ENCODE measurements at regions not wholly inside any gene's neighbourhood (a gene's known extent, or its start where the extent isn't known, plus 50 kb on each side); places are given as distances from the start of the nearest gene placed in this dataset.

GRCh38 chr10:128377364-128377987, 251.3 kb upstream of the MKI67 start:
- no peak for DNase-seq

DNA sequence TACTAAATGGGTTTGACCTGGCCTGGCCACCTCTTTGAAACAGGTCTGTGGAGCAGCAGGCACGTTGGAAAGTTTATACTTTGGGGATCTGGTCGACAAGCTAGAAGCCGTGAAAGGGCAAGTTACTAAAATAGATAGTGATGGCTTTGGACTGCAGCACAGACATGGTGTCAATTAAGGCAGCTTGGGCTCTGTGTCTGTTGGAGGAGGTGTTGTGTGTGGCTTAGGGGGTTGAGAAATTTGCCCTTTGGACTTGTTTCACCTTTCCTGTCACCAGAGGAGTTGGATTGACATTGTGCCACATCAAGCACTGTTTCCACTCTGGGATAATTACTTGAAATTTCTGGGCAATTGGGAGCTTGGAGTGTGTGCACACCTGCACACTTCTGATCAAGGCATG, 251.8 kb upstream of the MKI67 start:
- no peak for DNase-seq

DNA sequence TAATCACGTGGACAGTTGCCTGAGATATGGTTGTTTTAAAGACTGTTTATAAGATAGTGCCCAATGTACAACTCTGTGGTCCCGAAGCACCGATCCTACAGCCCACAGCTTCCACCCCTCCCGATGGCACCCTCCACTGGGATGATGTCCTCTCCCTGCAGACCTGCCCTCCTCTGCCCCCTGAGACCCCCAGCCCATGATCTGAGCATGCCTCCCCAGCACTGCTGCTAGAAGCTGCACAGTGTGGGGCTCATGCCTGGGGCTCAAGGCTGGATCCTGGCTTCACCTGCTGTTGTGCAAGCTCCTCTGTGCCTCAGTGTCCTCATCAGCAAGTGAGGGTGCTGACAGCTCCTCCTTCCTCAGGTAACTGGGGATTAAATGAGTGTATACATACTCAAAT, 254.7 kb upstream of the MKI67 start:
- DNase-seq, result no peak

GRCh38 chr10:128382225-128382624, 256.0 kb upstream of the MKI67 start:
- DNase-seq, result no peak

GRCh38 chr10:128384831-128385230, 258.6 kb upstream of the MKI67 start:
- no peak for DNase-seq

DNA sequence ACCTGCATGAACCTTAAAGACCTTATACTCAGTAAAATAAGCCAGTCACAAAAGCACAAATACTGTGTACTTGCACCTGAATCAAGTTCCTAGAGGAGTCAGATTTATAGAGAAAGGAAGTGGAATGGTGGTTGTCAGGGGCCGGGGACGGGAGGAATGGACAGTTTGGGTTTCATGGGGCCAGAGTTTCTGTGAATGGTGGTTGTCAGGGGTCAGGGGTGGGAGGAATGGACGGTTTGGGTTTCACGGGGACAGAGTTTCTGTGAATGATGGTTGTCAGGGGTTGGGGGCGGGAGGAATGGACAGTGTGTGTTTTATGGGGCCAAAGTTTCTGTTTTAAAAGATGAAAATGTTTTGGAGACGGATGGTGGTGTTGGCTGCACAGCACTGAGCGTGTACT, 260.0 kb upstream of the MKI67 start:
- DNase-seq, result no peak

GRCh38 chr10:128386816-128387604, 260.8 kb upstream of the MKI67 start:
- no peak for DNase-seq

GRCh38 chr10:128390596-128390995, 264.4 kb upstream of the MKI67 start:
- DNase-seq, result no peak

DNA sequence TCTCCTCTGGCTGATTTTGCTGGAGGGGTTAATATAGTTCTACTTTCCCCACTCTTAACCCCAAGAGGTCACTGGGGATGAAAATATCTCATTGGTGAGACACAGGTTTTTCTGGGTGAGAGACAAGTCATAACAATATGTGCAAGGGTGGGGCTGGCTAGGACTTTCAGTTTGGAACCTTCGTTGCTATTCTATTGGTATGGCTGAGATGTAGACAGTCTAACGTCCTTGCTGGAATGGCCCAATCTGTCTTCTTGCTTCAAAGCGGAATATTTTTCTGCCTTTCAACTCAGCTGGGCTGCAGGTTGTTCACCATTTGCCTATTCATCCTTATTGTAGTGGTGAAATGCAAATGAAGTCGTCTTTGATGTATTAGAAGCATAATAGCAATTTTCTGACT, 267.3 kb upstream of the MKI67 start:
- DNase-seq, result no peak

- DNase-seq, result no peak
These were observed 271.9 kb upstream of the MKI67 start for GRCh38 chr10:128398118-128398517.

DNA sequence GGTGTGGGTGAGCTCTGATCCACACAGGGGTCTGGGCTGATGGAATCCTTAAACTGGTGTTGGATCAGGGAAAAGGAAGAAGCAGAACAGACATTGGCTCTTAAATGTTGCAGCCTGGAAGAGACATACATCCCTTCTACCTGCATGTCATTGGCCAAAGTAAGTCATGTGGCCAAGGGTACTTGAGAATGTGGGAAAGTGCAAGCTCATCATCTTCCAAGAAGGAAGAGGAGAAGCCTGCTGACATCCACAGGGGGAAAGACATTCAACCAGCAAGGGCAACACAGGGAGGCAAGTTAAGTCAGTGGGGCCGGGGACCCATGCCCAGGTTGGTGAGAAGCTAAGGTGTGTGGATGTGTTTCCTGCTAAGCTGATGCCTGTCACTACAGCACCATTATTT, 272.8 kb upstream of the MKI67 start:
- DNase-seq, result no peak

DNA sequence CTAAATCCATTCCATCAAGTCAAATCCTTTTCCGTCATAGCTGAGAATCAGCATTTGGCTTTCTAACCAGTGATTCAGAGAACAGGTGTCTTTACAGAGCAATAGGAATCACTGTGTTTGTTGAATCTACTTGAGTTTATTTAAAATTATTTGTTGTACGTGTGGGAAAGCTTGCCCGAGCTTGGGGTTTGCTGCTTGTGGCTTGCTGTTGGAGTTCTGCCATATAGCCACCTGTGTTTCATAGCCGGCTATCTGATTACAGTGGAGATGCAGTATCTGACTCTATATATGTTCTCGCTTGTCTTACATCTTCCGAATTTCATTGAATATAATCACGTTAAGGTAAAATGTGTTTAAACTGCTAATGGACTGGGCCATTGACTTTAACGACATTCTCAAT, 274.3 kb upstream of the MKI67 start:
- DNase-seq, result no peak

- DNase-seq, result no peak
These were observed 279.2 kb upstream of the MKI67 start for GRCh38 chr10:128405450-128405849.

DNA sequence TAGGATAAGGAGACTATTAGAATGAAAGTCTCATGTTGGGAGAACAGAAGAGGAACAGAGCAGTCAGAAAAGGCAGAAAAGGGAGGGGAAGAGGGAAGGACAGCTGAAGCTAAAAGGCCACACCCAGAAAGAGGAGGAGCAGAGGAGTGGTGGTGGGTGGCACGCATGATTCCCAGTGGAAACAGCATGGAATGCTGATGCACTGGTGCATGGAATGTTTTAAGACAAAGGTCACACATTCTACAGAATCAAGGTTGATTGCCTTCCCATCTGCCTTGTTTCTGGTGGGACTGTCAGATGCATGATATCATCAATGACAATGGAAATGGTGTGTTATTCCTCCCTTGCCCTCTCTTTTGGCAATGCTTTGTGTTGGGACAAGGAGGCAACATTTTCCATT, 285.4 kb upstream of the MKI67 start:
- DNase-seq, result no peak

- DNase-seq, result no peak
These were observed 288.3 kb upstream of the MKI67 start for GRCh38 chr10:128414568-128414967.

DNA sequence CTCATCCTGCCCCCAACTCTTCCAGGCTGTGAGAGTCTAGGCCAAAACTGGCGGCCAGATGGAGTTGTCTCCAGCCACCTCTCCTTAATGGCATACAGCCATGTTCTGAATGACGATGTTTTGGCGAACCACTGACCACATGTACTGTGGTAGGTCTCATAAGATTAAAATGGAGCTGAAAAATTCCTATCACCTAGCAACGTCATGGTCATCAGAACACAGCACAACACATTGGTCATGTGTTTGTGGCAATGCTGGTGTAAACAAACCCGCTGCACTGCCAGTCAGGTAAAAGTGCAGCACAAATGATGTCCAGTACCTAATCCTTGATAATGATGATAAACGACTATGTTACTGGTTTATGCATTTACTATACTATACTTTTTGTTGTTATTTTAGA, 290.0 kb upstream of the MKI67 start:
- no peak for DNase-seq

GRCh38 chr10:128417826-128418225, 291.6 kb upstream of the MKI67 start:
- DNase-seq, result no peak

DNA sequence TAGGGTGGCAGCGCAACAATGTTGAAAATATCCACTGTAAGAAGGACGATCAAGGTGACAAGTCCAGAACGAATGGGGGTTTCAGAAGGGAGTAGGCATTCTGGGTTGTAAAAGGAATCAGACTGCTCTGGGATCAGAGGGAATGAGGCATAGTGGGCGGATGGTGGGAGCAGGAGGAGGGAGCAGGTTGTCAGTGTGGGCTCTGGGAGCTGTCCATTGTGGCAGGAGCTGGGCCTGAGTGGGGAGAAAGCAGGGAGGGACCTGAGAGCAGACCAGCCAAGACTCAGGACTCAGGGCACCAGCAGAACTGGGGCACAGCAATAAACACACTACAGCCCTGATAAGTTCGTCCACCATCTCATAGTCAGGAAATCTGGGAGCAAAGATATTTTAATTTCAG, 292.6 kb upstream of the MKI67 start:
- DNase-seq, result no peak

GRCh38 chr10:128419466-128420019, 293.3 kb upstream of the MKI67 start:
- no peak for DNase-seq

- DNase-seq, result no peak
These were observed 294.4 kb upstream of the MKI67 start for GRCh38 chr10:128420623-128421022.

DNA sequence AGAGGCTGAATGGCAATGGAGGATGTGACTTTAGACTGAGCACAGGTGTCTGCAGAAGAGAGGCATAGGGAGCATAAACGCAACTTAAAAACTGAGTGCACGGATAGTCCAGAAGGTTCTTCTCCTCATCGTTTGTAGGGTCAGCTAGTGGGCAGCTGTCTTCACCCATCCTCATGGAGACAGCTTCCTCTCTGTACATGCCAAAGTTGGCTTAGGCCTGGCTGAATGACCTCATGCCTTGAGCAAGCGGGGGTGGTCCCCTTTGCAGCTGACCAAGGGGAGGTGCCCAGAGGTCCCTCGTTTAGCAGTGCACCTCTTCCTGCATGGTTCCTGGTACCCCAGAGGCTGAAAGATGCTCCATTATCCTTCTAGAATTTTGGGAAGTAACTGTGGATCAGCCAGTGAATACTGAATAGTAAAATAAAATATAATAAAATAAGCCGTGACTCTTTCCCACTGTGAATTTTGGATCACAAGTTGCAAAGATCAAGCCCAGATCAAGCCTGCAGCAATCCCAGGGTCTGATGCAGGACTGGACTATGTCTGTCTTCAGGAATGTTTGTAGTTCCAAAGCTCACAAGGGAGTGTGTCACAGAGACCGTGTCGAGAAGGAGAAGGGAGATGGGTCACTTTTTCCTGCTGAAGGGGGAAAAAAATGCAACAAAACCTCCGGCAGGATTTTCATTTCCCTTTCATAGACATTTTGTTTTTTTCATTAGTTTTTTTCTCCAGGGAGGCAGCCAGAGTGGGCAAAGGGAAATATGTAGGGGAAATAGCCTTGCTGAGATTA, 295.3 kb upstream of the MKI67 start:
- DNase-seq, result no peak

DNA sequence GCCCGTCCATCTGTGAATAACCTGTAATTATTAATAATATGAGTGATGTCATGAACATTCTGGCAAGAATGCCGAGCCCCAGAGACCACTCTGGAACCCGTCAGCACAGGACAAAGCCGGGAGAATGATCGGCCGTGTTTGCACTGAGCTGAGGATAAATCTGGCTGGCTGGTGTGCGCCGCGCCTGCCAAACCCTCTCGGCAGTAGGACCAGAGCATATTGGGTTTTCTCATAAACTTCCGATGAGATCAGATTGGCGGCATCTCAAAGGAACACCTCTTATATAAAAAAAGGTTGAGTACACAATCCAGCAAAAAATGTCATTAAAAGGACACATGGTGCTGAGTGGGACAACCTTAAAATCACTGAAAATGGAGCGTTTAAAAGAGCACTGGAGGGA, 296.0 kb upstream of the MKI67 start:
- DNase-seq, result no peak

DNA sequence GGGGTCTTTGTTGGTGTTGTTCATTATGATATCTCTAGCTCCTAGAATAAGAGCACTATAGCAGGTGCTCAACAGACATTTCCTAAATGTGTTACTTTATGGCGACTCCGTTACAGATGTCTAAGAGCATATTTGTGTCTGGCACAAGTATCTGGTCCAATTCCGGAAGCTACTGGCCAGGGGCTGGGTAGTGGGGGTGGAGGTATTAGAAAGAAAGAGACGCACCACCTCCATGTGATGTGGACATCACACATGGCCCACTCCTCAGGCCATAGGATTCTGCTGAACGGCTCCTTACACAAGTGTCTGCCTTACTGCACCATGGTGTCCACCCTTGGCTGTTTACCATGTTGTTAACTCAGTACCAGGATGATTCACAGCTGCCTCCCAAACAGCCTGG, 296.8 kb upstream of the MKI67 start:
- DNase-seq, result no peak

- DNase-seq, result no peak
These were observed 303.1 kb upstream of the MKI67 start for GRCh38 chr10:128429321-128429720.
